HCT116 (cell line): ENCODE measurements at regions not wholly inside any gene's neighbourhood (a gene's known extent, or its start where the extent isn't known, plus 50 kb on each side); places are given as distances from the start of the nearest gene placed in this dataset.

Experiments used
- ATAC-seq: fragments of 200-7000 bp; cut with Tn5 transposase; 2 replicates; pipeline ENCODE4 v1.9.1; 2020; ENCODE audit warnings: mild to moderate bottlenecking, moderate library complexity
- BruUV-seq: library from RNA; stranded (reverse); fragments of 400-500 nt; replicated peaks from 2 replicates; lab custom pipeline; 2021; lab: Mats Ljungman, UMichigan
- CTCF ChIA-PET: fragments of 300-600 bp; sonication (Branson Sonifier 250); formaldehyde crosslinking; loops from one replicate; lab custom pipeline; 2021; ENCODE audit warnings: antibody characterized with exemption; lab: Charles Lee
- POLR2A ChIA-PET: fragments of 300-600, 350-600 bp; sonication (Branson Sonifier 250); formaldehyde crosslinking; loops from one replicate; lab custom pipeline; 2021; ENCODE audit warnings: antibody characterized with exemption; lab: Charles Lee
- RAD21 ChIA-PET, 2 experiments: fragments of 300-600 bp; sonication (Branson Sonifier 250); formaldehyde crosslinking; loops; one replicate each; lab custom pipeline; 2023; ENCODE audit warnings: low total read pairs in 2 of 2; ENCODE audit not compliant: uncharacterized antibody in 2 of 2, unreplicated experiment in 2 of 2, low non-redundant PET in 1 of 2; lab: Charles Lee
- DNase-seq: peaks from one replicate; pipeline ENCODE4 v3.0.0-alpha.2; 2010; ENCODE audit warnings: low read depth, low spot score
- H2AFZ ChIP-seq: fragments of 200-600 bp; shearing (Covaris generic), sonication (generic); 2 replicates; pipeline ENCODE4 v1.6.1; 2017; ENCODE audit warnings: low read depth, mixed run types, mixed read lengths, antibody characterized with exemption, low read length; ENCODE audit not compliant: poor library complexity, severe bottlenecking
- H3K27ac ChIP-seq: 2 replicates; pipeline ENCODE4 v1.5.1; 2012; ENCODE audit warnings: low read depth, low read length
- H3K27me3 ChIP-seq: fragments of 200-600 bp; sonication (generic); 2 replicates; pipeline ENCODE4 v1.6.1; 2016; ENCODE audit warnings: mixed run types, low read length, mixed read lengths; ENCODE audit not compliant: insufficient read depth
- H3K36me3 ChIP-seq, 2 experiments: fragments of 200-500 bp in 1 of 2; fragments of 200-600 bp in 1 of 2; sonication (Bioruptor generic) in 1 of 2; sonication (generic) in 1 of 2; 2 replicates each; pipeline versions ENCODE4 v1.5.1 to v1.6.1; 2014 to 2016; ENCODE audit warnings: low read length in 2 of 2, inconsistent platforms in 1 of 2, mixed read lengths in 1 of 2, mixed run types in 1 of 2; ENCODE audit not compliant: insufficient read depth in 2 of 2, control insufficient read depth in 1 of 2
- H3K4me1 ChIP-seq, 2 experiments: fragments of 200-600 bp in 1 of 2; sonication (generic) in 1 of 2; 2 replicates each; pipeline versions ENCODE4 v1.5.1 to v1.6.1; 2012 to 2017; ENCODE audit warnings: low read length in 2 of 2, inconsistent platforms in 1 of 2, mild to moderate bottlenecking in 1 of 2, mixed read lengths in 1 of 2, mixed run types in 1 of 2, moderate library complexity in 1 of 2; ENCODE audit not compliant: insufficient read depth in 2 of 2, control insufficient read depth in 1 of 2
- H3K4me2 ChIP-seq: fragments of 200-600 bp; sonication (generic); 2 replicates; pipeline ENCODE4 v1.6.1; 2017; ENCODE audit warnings: mixed run types, low read length, mixed read lengths
- H3K4me3 ChIP-seq, 2 experiments: fragments of 200-600 bp in 1 of 2; sonication (generic) in 1 of 2; replicated peaks in 1 of 2; 2 replicates each; pipeline ENCODE4 v1.5.1; 2011 to 2016; ENCODE audit warnings: low read length in 2 of 2, control low read depth in 1 of 2, low read depth in 1 of 2, mild to moderate bottlenecking in 1 of 2, mixed read lengths in 1 of 2, mixed run types in 1 of 2
- H3K79me2 ChIP-seq: fragments of 200-600 bp; sonication (generic); 2 replicates; pipeline ENCODE4 v1.6.1; 2017; ENCODE audit warnings: mild to moderate bottlenecking, mixed run types, low read length, moderate library complexity, mixed read lengths; ENCODE audit not compliant: insufficient read depth
- H3K9ac ChIP-seq: fragments of 200-600 bp; sonication (generic); 2 replicates; pipeline ENCODE4 v1.6.1; 2016; ENCODE audit warnings: low read length, mixed read lengths
- H3K9me2 ChIP-seq: fragments of 200-600 bp; sonication (generic), shearing (Covaris generic); 2 replicates; pipeline ENCODE4 v1.6.1; 2017; ENCODE audit warnings: mixed run types, mild to moderate bottlenecking, moderate library complexity; ENCODE audit not compliant: insufficient read depth
- H3K9me3 ChIP-seq, 2 experiments: fragments of 200-500 bp in 1 of 2; fragments of 200-600 bp in 1 of 2; sonication (Bioruptor generic) in 1 of 2; sonication (generic) in 1 of 2; 2 replicates each; pipeline ENCODE4 v1.6.1; 2014 to 2017; ENCODE audit warnings: low read length in 2 of 2, mixed read lengths in 2 of 2, inconsistent platforms in 1 of 2, low read depth in 1 of 2, mild to moderate bottlenecking in 1 of 2, mixed run types in 1 of 2, moderate library complexity in 1 of 2; ENCODE audit not compliant: control insufficient read depth in 1 of 2, insufficient read depth in 1 of 2
- H4K20me1 ChIP-seq: fragments of 200-600 bp; sonication (generic), shearing (Covaris generic); 2 replicates; pipeline ENCODE4 v1.6.1; 2017; ENCODE audit warnings: mixed run types, mild to moderate bottlenecking, moderate library complexity; ENCODE audit not compliant: insufficient read depth
- ATF3 ChIP-seq: IDR thresholded peaks from 2 replicates; pipeline ENCODE4 v1.6.1; 2012
- CBX3 ChIP-seq: IDR thresholded peaks from 2 replicates; pipeline ENCODE4 v1.6.1; 2012; ENCODE audit warnings: low read depth
- CEBPB ChIP-seq: IDR thresholded peaks from 2 replicates; pipeline ENCODE4 v1.6.1; 2012; ENCODE audit warnings: low read depth
- EZH2phosphoT487 ChIP-seq: fragments of 200-600 bp; IDR thresholded peaks from 2 replicates; pipeline ENCODE4 v1.6.1; 2018; ENCODE audit warnings: antibody characterized with exemption, borderline replicate concordance
- MAX ChIP-seq: IDR thresholded peaks from 2 replicates; pipeline ENCODE4 v1.6.1; 2012
- POLR2AphosphoS5 ChIP-seq: IDR thresholded peaks from 2 replicates; pipeline ENCODE4 v1.6.1; 2011; ENCODE audit warnings: mild to moderate bottlenecking, low read depth, low read length, moderate library complexity
- REST ChIP-seq: IDR thresholded peaks from 2 replicates; pipeline ENCODE4 v1.6.1; 2012; ENCODE audit warnings: low read depth
- SIN3A ChIP-seq: IDR thresholded peaks from 2 replicates; pipeline ENCODE4 v1.6.1; 2012; ENCODE audit warnings: low read depth
- SRF ChIP-seq: IDR thresholded peaks from 2 replicates; pipeline ENCODE4 v1.6.1; 2012; ENCODE audit warnings: low read depth
- TCF7L2 ChIP-seq: IDR thresholded peaks from 2 replicates; pipeline ENCODE4 v1.7.0; 2011; ENCODE audit warnings: borderline replicate concordance, inconsistent platforms; ENCODE audit not compliant: insufficient read depth, insufficient read length; ENCODE audit errors: extremely low read depth
- ZBTB33 ChIP-seq: IDR thresholded peaks from 2 replicates; pipeline ENCODE4 v1.6.1; 2011; ENCODE audit warnings: mild to moderate bottlenecking, low read length, moderate library complexity; ENCODE audit not compliant: insufficient replicate concordance; ENCODE audit errors: extremely low read depth
- intact Hi-C: fragments of 100-400 bp; cut with micrococcal nuclease; formaldehyde crosslinking; loops from 2 replicates; pipeline ENCODE4 v1.10.0; 2022

- Histone ChIP-seq H4K20me1 (no peaks in the 10 kb centered on the region), H3K4me1 (no peaks in the 10 kb centered on the region), H2AFZ (no peak overlapping the region), H3K79me2 (no peaks in the 10 kb centered on the region), H3K4me3 (no peak overlapping the region), H3K9me3 (peaks cover 9 to 11% of the 10 kb centered on the region in 2 experiments; a peak in 2 of 4 replicates), H3K27ac (no peak overlapping the region), H3K36me3 (no peaks in the 10 kb centered on the region), H3K9me2 (no peaks in the 10 kb centered on the region), H3K27me3 (no peaks in the 10 kb centered on the region), H3K9ac (no peak overlapping the region), H3K4me2 (no peak overlapping the region)
- BruUV-seq, result no TSS peak
- DNase-seq, result no peak
- TF ChIP-seq POLR2AphosphoS5 (no peak), ATF3 (no peak), SIN3A (no peak), SRF (no peak), ZBTB33 (no peak)
- intact Hi-C loops, result no loop called here
- no peak for ATAC-seq
- ChIA-PET RAD21 (no interaction called here), POLR2A (no interaction called here), CTCF (no interaction called here)
Observed at GRCh38 chr13:58024103-58024502, 392.6 kb downstream of the PCDH17 start.

GRCh38 chr13:58025821-58026220 is 394.3 kb downstream of the PCDH17 start:
- Histone ChIP-seq H3K9me2 (no peaks in the 10 kb centered on the region), H3K4me1 (no peaks in the 10 kb centered on the region), H2AFZ (no peak overlapping the region), H3K36me3 (no peaks in the 10 kb centered on the region), H3K27ac (no peak overlapping the region), H4K20me1 (no peaks in the 10 kb centered on the region), H3K4me3 (no peak overlapping the region), H3K79me2 (no peaks in the 10 kb centered on the region), H3K9me3 (peaks cover 9 to 10% of the 10 kb centered on the region in 2 experiments; a peak in 2 of 4 replicates), H3K27me3 (no peaks in the 10 kb centered on the region), H3K4me2 (no peak overlapping the region), H3K9ac (no peak overlapping the region)
- DNase-seq, result no peak
- ChIA-PET CTCF (no interaction called here), POLR2A (no interaction called here), RAD21 (no interaction called here)
- no peak for ATAC-seq
- TF ChIP-seq MAX (no peak), CBX3 (no peak), CEBPB (no peak), TCF7L2 (no peak), REST (no peak), EZH2phosphoT487 (no peak)
- BruUV-seq, result no TSS peak
- intact Hi-C loops, result no loop called here
